Type B pancreatic cell (in vitro differentiated cells): ENCODE measurements at regions not wholly inside any gene's neighbourhood (a gene's known extent, or its start where the extent isn't known, plus 50 kb on each side); places are given as distances from the start of the nearest gene placed in this dataset.

Experiments used
- DNase-seq: peaks from one replicate; pipeline ENCODE4 v3.0.0; 2021; ENCODE audit warnings: mixed read lengths; ENCODE audit not compliant: unreplicated experiment; ENCODE audit errors: extremely low spot score
- H3K27ac Mint-ChIP-seq: 2 replicates; pipeline ENCODE4 v1.8.0; 2021; ENCODE audit warnings: mild to moderate bottlenecking, mixed read lengths
- H3K27me3 Mint-ChIP-seq: 2 replicates; pipeline ENCODE4 v1.8.0; 2021; ENCODE audit warnings: mixed read lengths
- H3K36me3 Mint-ChIP-seq: 2 replicates; pipeline ENCODE4 v1.8.0; 2021; ENCODE audit warnings: mixed read lengths
- H3K4me1 Mint-ChIP-seq: one replicate; pipeline ENCODE4 v1.8.0; 2021; ENCODE audit warnings: mixed read lengths; ENCODE audit not compliant: unreplicated experiment
- H3K4me3 Mint-ChIP-seq: 2 replicates; pipeline ENCODE4 v1.8.0; 2021; ENCODE audit warnings: mild to moderate bottlenecking, mixed read lengths
- H3K9me3 Mint-ChIP-seq: 2 replicates; pipeline ENCODE4 v1.8.0; 2021; ENCODE audit warnings: mixed read lengths
- TF ChIP-seq, protein P1 (sequence below): fragments of 200-600 bp; sonication (generic); conservative IDR thresholded peaks from 2 replicates; pipeline ENCODE4 v1.5.0; 2021; ENCODE audit warnings: antibody characterized with exemption, mild to moderate bottlenecking

DNA sequence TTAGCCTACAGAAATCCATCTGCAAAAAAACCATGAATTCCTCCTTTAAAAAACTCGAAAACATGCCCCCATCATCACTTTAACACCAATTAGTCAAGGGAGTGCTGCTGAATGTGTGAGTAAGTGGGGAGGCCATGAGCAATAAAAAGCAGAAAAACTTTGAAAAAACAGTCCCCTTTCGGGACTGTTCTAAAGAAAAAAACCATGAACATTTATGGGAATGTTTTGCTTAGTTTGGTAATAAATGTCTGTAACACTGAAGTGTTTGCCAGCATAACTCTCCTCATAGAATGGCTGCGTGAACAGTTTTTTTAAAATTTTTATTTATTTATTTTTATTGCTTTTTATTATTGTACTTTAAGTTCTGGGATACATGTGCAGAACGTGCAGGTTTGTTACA is 99.4 kb upstream of the TARS1 start:
- H3K27ac Mint-ChIP-seq, result no peak overlapping the region
- H3K27me3 Mint-ChIP-seq, result peaks cover 9% of the 10 kb centered on the region
- H3K36me3 Mint-ChIP-seq, result no peaks in the 10 kb centered on the region
- no peak for DNase-seq
- peaks cover 5% of the 10 kb centered on the region for H3K9me3 Mint-ChIP-seq
- no peak overlapping the region for H3K4me3 Mint-ChIP-seq
- TF ChIP-seq, protein P1, sequence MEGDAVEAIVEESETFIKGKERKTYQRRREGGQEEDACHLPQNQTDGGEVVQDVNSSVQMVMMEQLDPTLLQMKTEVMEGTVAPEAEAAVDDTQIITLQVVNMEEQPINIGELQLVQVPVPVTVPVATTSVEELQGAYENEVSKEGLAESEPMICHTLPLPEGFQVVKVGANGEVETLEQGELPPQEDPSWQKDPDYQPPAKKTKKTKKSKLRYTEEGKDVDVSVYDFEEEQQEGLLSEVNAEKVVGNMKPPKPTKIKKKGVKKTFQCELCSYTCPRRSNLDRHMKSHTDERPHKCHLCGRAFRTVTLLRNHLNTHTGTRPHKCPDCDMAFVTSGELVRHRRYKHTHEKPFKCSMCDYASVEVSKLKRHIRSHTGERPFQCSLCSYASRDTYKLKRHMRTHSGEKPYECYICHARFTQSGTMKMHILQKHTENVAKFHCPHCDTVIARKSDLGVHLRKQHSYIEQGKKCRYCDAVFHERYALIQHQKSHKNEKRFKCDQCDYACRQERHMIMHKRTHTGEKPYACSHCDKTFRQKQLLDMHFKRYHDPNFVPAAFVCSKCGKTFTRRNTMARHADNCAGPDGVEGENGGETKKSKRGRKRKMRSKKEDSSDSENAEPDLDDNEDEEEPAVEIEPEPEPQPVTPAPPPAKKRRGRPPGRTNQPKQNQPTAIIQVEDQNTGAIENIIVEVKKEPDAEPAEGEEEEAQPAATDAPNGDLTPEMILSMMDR, result no peak
- peaks cover 19% of the 10 kb centered on the region for H3K4me1 Mint-ChIP-seq

GRCh38 chr5:33343676-33344327 is 97.0 kb upstream of the TARS1 start:
- Mint-ChIP-seq H3K4me3 (no peak overlapping the region), H3K27ac (no peak overlapping the region), H3K36me3 (no peaks in the 10 kb centered on the region), H3K9me3 (no peaks in the 10 kb centered on the region), H3K4me1 (peaks cover 9% of the 10 kb centered on the region), H3K27me3 (peaks cover 9% of the 10 kb centered on the region)
- DNase-seq, result no peak
- TF ChIP-seq, protein P1, result no peak

DNA sequence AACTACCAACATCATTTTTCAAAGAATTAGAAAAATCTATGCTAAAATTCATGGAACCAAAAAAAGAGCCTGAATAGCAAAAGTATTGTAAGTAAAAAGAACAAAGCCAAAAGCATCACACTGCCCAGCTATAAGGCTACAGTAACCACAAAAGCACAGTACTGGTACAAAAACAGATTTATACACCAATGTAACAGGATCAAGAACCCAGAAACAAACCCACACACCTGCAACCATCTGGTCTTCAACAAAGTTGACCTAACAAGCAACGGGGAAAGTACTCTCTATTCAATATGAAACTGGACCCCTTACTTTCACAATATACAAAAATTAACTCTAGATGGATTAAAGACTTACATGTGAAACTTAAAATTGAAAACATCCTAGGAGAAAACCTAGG is 94.2 kb upstream of the TARS1 start:
- H3K4me3 Mint-ChIP-seq, result no peak overlapping the region

DNA sequence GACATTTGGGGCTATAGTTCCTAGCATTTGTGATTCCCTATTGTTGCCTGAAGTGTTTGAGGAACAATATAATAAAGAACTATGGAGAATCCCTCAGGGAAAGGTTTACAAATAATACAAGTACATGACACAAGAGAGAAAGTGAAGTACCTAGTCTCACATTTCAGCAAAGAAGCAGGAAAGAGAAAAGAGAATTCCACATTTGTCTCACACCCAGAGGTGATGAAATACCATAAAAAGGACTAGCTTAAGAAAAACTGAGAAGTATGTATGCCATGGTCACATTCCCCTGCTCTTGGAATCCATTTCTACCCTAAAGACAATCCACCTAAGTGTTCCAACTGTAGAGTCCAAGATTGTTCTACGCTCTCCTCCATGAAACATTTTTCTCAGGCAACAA is 79.0 kb upstream of the TARS1 start:
- no peak overlapping the region for H3K4me3 Mint-ChIP-seq

More for the DNA sequence above, 94.2 kb upstream of the TARS1 start:
- H3K36me3 Mint-ChIP-seq, result no peaks in the 10 kb centered on the region
- H3K4me1 Mint-ChIP-seq, result no peaks in the 10 kb centered on the region
- DNase-seq, result no peak
- H3K27ac Mint-ChIP-seq, result no peak overlapping the region
- no peaks in the 10 kb centered on the region for H3K9me3 Mint-ChIP-seq
- H3K27me3 Mint-ChIP-seq, result peaks cover 7% of the 10 kb centered on the region
- TF ChIP-seq, protein P1, result no peak

DNA sequence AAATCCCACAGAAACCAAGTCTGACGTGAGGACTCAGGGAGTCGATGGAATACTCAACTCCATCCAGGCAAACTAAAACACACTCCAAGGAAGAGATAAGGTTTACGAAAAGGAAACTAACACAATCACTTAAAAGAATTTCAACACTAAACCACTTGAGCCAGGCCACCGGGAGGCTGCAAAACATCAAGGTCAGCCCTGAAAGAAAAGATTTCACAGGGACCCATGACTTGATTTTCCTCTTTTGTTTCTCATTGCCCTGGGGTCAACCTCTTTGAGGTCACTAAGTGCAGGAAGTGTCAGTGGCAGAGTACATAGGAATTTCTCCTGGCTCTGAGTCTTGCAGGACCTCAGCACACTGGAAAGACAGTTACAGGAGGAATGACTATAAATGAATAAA is 77.8 kb upstream of the TARS1 start:
- Mint-ChIP-seq H3K4me1 (peaks cover 13% of the 10 kb centered on the region), H3K36me3 (peaks cover 9% of the 10 kb centered on the region), H3K4me3 (peak overlapping the region; percentile 6), H3K27ac (peak overlapping the region; percentile 2), H3K27me3 (no peaks in the 10 kb centered on the region), H3K9me3 (no peaks in the 10 kb centered on the region)
- TF ChIP-seq, protein P1, result no peak
- DNase-seq, result no peak

More for the DNA sequence above, 79.0 kb upstream of the TARS1 start:
- DNase-seq, result no peak
- Mint-ChIP-seq H3K27me3 (no peaks in the 10 kb centered on the region), H3K36me3 (peaks cover 9% of the 10 kb centered on the region), H3K9me3 (no peaks in the 10 kb centered on the region), H3K27ac (no peak overlapping the region), H3K4me1 (peaks cover 16% of the 10 kb centered on the region)
- TF ChIP-seq, protein P1, result no peak
